Activated CD8-positive, alpha-beta T cell treated with anti-CD3 and anti-CD28 coated beads for 36 hours (primary cell): ENCODE measurements at regions not wholly inside any gene's neighbourhood (a gene's known extent, or its start where the extent isn't known, plus 50 kb on each side); places are given as distances from the start of the nearest gene placed in this dataset.
"Not testable (repeated sequence)": the region's sequence is repeated elsewhere in the genome, so short reads cannot be mapped to it uniquely, and the experiment has no call there.

Experiments
- ATAC-seq: fragments of 200-7000 bp; cut with Tn5 transposase; one replicate; pipeline ENCODE4 v1.10.0; 2021; ENCODE audit warnings: mild to moderate bottlenecking, moderate library complexity
- CTCF ChIA-PET: fragments of 350-600 bp; sonication (Branson Sonifier 250); formaldehyde crosslinking; loops from one replicate; lab custom pipeline; 2021; ENCODE audit warnings: antibody characterized with exemption; lab: Charles Lee
- POLR2A ChIA-PET: fragments of 350-600 bp; sonication (Branson Sonifier 250); formaldehyde crosslinking; loops from one replicate; lab custom pipeline; 2021; ENCODE audit warnings: antibody characterized with exemption; lab: Charles Lee
- DNase-seq: peaks from one replicate; pipeline ENCODE4 v3.0.0-alpha.2; 2020
- H3K27ac Mint-ChIP-seq: one replicate; pipeline ENCODE4 v1.8.0; 2021; ENCODE audit warnings: mild to moderate bottlenecking, mixed read lengths
- H3K27me3 Mint-ChIP-seq: one replicate; pipeline ENCODE4 v1.8.0; 2021; ENCODE audit warnings: mixed read lengths
- H3K36me3 Mint-ChIP-seq: one replicate; pipeline ENCODE4 v1.8.0; 2021; ENCODE audit warnings: low read depth, mixed read lengths
- H3K4me1 Mint-ChIP-seq: one replicate; pipeline ENCODE4 v1.8.0; 2021; ENCODE audit warnings: low read depth, mixed read lengths
- H3K4me3 Mint-ChIP-seq: one replicate; pipeline ENCODE4 v1.8.0; 2021; ENCODE audit warnings: mild to moderate bottlenecking, moderate library complexity, mixed read lengths
- H3K9me3 Mint-ChIP-seq: one replicate; pipeline ENCODE4 v1.8.0; 2021; ENCODE audit warnings: mixed read lengths
- intact Hi-C: fragments of 100-400 bp; cut with micrococcal nuclease; formaldehyde crosslinking; loops from one replicate; pipeline ENCODE4 v1.10.0; 2022
- TF ChIP-seq, protein P1 (sequence below): fragments of 200-600 bp; IDR thresholded peaks from one replicate; pipeline ENCODE4 v1.8.0; 2022; ENCODE audit warnings: antibody characterized with exemption, mild to moderate bottlenecking

DNA sequence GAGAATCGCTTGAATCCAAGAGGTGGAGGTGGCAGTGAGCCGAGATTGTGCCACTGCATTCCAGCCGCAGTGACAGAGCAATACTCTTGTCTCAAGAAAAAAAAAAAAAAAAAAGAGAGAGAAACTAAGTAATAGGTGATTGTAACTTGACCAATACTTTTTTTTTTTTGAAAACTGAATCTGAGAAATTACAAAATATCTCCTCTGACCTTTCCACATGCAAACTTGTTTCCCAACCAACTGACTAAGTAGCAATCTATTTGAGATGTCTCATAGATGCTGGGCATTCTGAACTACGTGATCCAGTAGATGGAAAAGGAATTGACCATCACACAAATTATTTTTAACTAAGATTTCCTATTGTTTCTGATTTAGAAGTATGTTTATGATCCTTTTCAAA, 407.3 kb upstream of the CHORDC1 start:
- no peaks in the 10 kb centered on the region for H3K4me1 Mint-ChIP-seq
- no peaks in the 10 kb centered on the region for H3K27me3 Mint-ChIP-seq
- TF ChIP-seq, protein P1, sequence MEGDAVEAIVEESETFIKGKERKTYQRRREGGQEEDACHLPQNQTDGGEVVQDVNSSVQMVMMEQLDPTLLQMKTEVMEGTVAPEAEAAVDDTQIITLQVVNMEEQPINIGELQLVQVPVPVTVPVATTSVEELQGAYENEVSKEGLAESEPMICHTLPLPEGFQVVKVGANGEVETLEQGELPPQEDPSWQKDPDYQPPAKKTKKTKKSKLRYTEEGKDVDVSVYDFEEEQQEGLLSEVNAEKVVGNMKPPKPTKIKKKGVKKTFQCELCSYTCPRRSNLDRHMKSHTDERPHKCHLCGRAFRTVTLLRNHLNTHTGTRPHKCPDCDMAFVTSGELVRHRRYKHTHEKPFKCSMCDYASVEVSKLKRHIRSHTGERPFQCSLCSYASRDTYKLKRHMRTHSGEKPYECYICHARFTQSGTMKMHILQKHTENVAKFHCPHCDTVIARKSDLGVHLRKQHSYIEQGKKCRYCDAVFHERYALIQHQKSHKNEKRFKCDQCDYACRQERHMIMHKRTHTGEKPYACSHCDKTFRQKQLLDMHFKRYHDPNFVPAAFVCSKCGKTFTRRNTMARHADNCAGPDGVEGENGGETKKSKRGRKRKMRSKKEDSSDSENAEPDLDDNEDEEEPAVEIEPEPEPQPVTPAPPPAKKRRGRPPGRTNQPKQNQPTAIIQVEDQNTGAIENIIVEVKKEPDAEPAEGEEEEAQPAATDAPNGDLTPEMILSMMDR: no peak
- H3K36me3 Mint-ChIP-seq: no peaks in the 10 kb centered on the region
- no peak overlapping the region for H3K27ac Mint-ChIP-seq
- no peak for DNase-seq
- no peak for ATAC-seq
- CTCF ChIA-PET: no interaction called here
- intact Hi-C loops: no loop called here
- peaks cover 8% of the 10 kb centered on the region for H3K9me3 Mint-ChIP-seq
- POLR2A ChIA-PET: no interaction called here
- H3K4me3 Mint-ChIP-seq: no peak overlapping the region

DNA sequence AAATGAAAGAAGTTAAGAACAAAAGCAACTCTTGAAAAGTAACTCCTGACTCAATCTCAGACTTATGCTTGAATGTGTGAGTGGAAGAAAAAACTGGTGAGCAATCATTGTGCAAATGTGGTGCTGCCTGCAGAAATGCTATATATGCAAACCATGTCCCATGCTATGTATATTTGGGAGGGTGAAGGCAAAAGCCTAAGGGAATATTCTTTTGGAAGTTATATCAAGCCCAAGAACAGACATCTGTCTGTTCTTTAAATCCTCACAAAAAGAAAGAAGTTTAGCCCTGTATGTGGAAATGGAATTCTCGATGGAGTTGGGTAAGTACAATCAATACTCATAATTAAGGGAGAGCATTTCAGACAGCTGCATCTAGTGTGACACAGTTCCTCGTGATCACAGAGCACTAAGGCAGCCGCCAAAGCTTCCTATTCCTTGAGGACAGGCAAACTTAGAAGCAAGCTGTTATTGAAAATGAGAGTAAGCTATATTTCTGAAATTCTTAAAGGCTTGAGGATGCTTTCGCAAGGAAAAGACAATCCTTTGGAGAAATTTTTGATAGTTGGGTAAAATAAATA, 406.5 kb upstream of the CHORDC1 start:
- ChIA-PET CTCF (no interaction called here), POLR2A (no interaction called here)
- ATAC-seq (no peak), DNase-seq (no peak)
- no peaks in the 10 kb centered on the region for H3K27me3 Mint-ChIP-seq
- no peak overlapping the region for H3K27ac Mint-ChIP-seq
- intact Hi-C loops: no loop called here
- no peak overlapping the region for H3K4me3 Mint-ChIP-seq
- TF ChIP-seq, protein P1: no peak
- H3K9me3 Mint-ChIP-seq: peaks cover 7% of the 10 kb centered on the region
- no peaks in the 10 kb centered on the region for H3K36me3 Mint-ChIP-seq
- no peaks in the 10 kb centered on the region for H3K4me1 Mint-ChIP-seq

DNA sequence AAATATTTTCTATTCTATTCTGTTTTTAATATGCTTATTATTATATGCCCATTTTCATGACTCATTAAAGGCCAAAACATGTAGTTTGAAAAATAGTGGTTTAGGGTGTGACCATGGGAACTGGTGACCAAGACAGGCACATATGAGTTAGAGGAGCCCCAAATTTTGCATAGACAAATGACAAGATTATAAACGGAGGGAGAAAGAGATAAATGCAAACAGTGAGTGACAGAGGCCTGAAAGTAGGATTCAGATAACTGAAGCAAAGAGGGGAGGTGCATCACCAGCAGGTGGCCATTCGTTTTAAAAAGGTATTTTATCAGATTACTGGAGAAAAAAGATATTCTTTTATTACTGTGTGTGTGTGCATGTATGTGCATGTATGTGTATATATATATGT, 391.5 kb upstream of the CHORDC1 start:
- H3K4me1 Mint-ChIP-seq: no peaks in the 10 kb centered on the region
- ATAC-seq (no peak), DNase-seq (no peak)
- H3K27me3 Mint-ChIP-seq: no peaks in the 10 kb centered on the region
- TF ChIP-seq, protein P1: no peak
- H3K27ac Mint-ChIP-seq: no peak overlapping the region
- no peak overlapping the region for H3K4me3 Mint-ChIP-seq
- H3K9me3 Mint-ChIP-seq: no peaks in the 10 kb centered on the region
- CTCF ChIA-PET: no interaction called here
- intact Hi-C loops: no loop called here
- no peaks in the 10 kb centered on the region for H3K36me3 Mint-ChIP-seq
- POLR2A ChIA-PET: no interaction called here

DNA sequence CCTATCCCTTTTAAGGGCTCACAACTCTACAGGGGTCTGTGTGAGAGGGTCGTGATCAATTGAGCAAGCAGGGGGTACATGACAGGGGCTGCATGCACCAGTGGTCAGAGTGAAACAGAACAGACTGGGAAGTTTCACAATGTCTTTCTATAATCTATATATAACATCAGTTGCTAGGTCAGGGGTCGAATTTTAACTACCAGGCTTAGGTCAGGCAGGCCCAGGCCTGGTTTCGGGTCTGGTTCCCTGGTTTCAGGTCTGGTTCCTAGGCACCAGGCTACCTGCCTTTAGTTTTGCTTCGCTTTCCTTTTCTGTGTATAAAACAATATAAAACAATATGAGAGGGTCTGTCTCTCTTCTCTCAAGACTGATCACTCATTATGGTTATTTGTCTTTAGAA, 390.2 kb upstream of the CHORDC1 start:
- ATAC-seq, DNase-seq, POLR2A ChIA-PET, H3K27me3 Mint-ChIP-seq, H3K36me3 Mint-ChIP-seq, intact Hi-C loops, H3K9me3 Mint-ChIP-seq, CTCF ChIA-PET, H3K4me3 Mint-ChIP-seq, H3K4me1 Mint-ChIP-seq, H3K27ac Mint-ChIP-seq: not testable (repeated sequence)

DNA sequence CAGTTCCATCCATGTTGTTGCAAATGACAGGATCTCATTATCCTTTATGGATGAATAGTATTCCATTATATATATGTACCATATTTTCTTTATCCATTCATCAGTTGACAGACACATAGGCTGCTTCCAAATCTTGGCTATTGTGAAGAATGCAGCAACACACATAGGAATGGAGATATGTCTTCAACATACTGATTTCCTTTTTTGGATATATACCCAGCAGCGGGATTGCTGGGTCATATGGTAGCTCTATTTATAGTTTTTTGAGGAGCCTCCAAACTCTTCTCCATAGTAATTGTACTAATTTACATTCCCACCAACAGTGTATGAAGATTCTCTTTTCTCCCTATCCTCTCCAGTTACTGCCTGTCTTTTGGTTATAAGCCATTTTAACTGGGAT, 383.9 kb upstream of the CHORDC1 start:
- no peaks in the 10 kb centered on the region for H3K36me3 Mint-ChIP-seq
- H3K27ac Mint-ChIP-seq: no peak overlapping the region
- CTCF ChIA-PET: no interaction called here

More for the DNA sequence above, 383.9 kb upstream of the CHORDC1 start:
- POLR2A ChIA-PET: no interaction called here
- TF ChIP-seq, protein P1: no peak
- intact Hi-C loops: no loop called here
- no peak overlapping the region for H3K4me3 Mint-ChIP-seq
- DNase-seq (no peak), ATAC-seq (no peak)
- H3K4me1 Mint-ChIP-seq: no peaks in the 10 kb centered on the region
- H3K9me3 Mint-ChIP-seq: no peaks in the 10 kb centered on the region
- no peaks in the 10 kb centered on the region for H3K27me3 Mint-ChIP-seq
